Lower leg skin (tissue), 3 donors: ENCODE measurements at regions not wholly inside any gene's neighbourhood (a gene's known extent, or its start where the extent isn't known, plus 50 kb on each side); places are given as distances from the start of the nearest gene placed in this dataset.

Experiments used
- CTCF ChIP-seq, 3 donors: fragments of 450-650 bp; IDR thresholded peaks; one replicate each; pipeline ENCODE4 v1.5.1; 2016; ENCODE audit warnings: antibody characterized with exemption in 3 of 3, mild to moderate bottlenecking in 3 of 3, moderate library complexity in 2 of 3
- POLR2A ChIP-seq, 2 donors: fragments of 450-650 bp; IDR thresholded peaks; one replicate each; pipeline ENCODE4 v1.6.1; 2016 to 2017; ENCODE audit warnings: antibody characterized with exemption in 2 of 2, mild to moderate bottlenecking in 1 of 2, moderate library complexity in 1 of 2

- TF ChIP-seq CTCF (IDR thresholded peaks at IDR 0.05) = no peak
- no peak for TF ChIP-seq POLR2A (IDR thresholded peaks at IDR 0.05)
Measured at GRCh38 chr6:85111481-85112011, 338.3 kb upstream of the NT5E start.
